HCT116 (cell line): ENCODE measurements at regions not wholly inside any gene's neighbourhood (a gene's known extent, or its start where the extent isn't known, plus 50 kb on each side); places are given as distances from the start of the nearest gene placed in this dataset.

Experiments used
- CTCF ChIP-seq, 3 experiments: fragments of 200-600 bp in 1 of 3; sonication (generic) in 1 of 3; IDR thresholded peaks in 2 of 3; conservative IDR thresholded peaks in 1 of 3; 2 replicates each; pipeline ENCODE4 v1.5.1; 2012 to 2017; ENCODE audit warnings: low read depth in 2 of 3, low read length in 2 of 3, antibody characterized with exemption in 1 of 3, borderline replicate concordance in 1 of 3, control low read depth in 1 of 3, mild to moderate bottlenecking in 1 of 3, mixed read lengths in 1 of 3, mixed run types in 1 of 3, moderate library complexity in 1 of 3; ENCODE audit not compliant: insufficient read depth in 1 of 3
- ELF1 ChIP-seq: IDR thresholded peaks from 2 replicates; pipeline ENCODE4 v1.6.1; 2012; ENCODE audit warnings: low read depth, borderline replicate concordance

GRCh38 chr3:191070762-191071403 is 128.2 kb upstream of the OSTN start:
- TF ChIP-seq ELF1 (no peak), CTCF (IDR thresholded peaks at IDR 0.05 in 2 of 3, conservative IDR thresholded peaks at IDR 0.05 in 1 of 3; ENCODE audit: borderline replicate concordance in 1 of 3, insufficient read depth in 1 of 3, low read depth in 2 of 3, low read length in 2 of 3) (no peak)
